ENCODE measurements at regions not wholly inside any gene's neighbourhood (a gene's known extent, or its start where the extent isn't known, plus 50 kb on each side); places are given as distances from the start of the nearest gene placed in this dataset.

GRCh38 chr4:23539969-23540569 lies 349.8 kb downstream of the PPARGC1A start:
- TF ChIP-seq CTCF (IDR thresholded peaks at IDR 0.05): no peak
- no peak for TF ChIP-seq POLR2A (IDR thresholded peaks at IDR 0.05)

Measured in prostate gland (tissue), 2 donors.